Activated naive CD4-positive, alpha-beta T cell treated with anti-CD3 and anti-CD28 coated beads, Interleukin-2, amount 10 ng/mL, durations not matched to agents 7 days and 5 days (primary cell): ENCODE measurements at regions not wholly inside any gene's neighbourhood (a gene's known extent, or its start where the extent isn't known, plus 50 kb on each side); places are given as distances from the start of the nearest gene placed in this dataset.

ENCODE experiments used
- CTCF ChIA-PET: fragments of 350-600 bp; sonication (Branson Sonifier 250); formaldehyde crosslinking; loops from one replicate; lab custom pipeline; 2021; ENCODE audit warnings: antibody characterized with exemption; lab: Charles Lee
- DNase-seq: peaks from one replicate; pipeline ENCODE4 v3.0.0-alpha.2; 2020
- H3K27ac Mint-ChIP-seq: one replicate; pipeline ENCODE4 v1.8.0; 2021; ENCODE audit warnings: mild to moderate bottlenecking, moderate library complexity, mixed read lengths
- H3K27me3 Mint-ChIP-seq: one replicate; pipeline ENCODE4 v1.8.0; 2021; ENCODE audit warnings: mild to moderate bottlenecking, mixed read lengths
- H3K36me3 Mint-ChIP-seq: one replicate; pipeline ENCODE4 v1.8.0; 2021; ENCODE audit warnings: mixed read lengths
- H3K4me1 Mint-ChIP-seq: one replicate; pipeline ENCODE4 v1.8.0; 2021; ENCODE audit warnings: mixed read lengths
- H3K4me3 Mint-ChIP-seq: one replicate; pipeline ENCODE4 v1.8.0; 2021; ENCODE audit warnings: mild to moderate bottlenecking, moderate library complexity, mixed read lengths
- H3K9me3 Mint-ChIP-seq: one replicate; pipeline ENCODE4 v1.8.0; 2021; ENCODE audit warnings: mixed read lengths

DNA sequence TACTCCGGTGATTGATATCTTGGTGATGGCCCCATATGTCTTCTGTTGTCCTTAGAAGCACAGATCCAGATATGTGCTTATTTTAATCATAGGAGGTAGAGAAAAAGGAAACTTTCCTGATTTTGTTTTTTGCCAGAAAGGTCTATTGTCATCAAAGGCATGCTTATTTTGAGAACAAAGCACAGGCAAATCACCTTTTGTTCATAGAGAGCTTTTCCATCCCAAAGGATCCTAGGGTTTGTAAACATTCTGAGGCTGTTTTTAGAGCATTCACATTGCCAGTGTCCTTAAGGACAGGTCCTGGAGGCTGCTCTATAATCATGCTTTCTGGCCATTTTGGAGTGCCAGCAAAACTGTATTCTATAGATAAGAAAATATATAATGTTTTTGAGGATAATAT, 148.5 kb upstream of the SEL1L start:
- no peak overlapping the region for H3K4me3 Mint-ChIP-seq
- no peaks in the 10 kb centered on the region for H3K36me3 Mint-ChIP-seq
- peaks cover 4% of the 10 kb centered on the region for H3K27me3 Mint-ChIP-seq
- no peak for DNase-seq
- H3K27ac Mint-ChIP-seq = no peak overlapping the region
- CTCF ChIA-PET = no interaction called here
- no peaks in the 10 kb centered on the region for H3K4me1 Mint-ChIP-seq
- peaks cover 3% of the 10 kb centered on the region for H3K9me3 Mint-ChIP-seq

DNA sequence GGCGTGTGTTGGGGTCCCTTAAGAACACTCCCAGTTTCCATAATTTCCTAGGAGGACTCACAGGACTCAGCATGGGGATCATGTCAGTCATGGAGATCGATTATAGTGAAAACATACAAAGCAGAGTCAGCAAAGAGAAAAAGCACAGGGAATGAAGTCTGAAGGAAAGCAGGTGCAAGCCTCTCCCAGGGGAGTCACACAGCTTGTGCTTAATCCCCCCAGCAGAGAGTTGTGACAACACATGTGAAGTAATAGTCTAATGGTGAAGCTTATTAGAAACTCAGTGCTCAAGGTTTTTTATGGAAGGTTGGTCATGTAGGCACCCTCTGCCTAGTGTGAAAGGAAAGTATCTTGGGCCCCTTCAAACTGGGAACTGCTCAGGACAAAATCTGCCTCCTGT, 149.0 kb upstream of the SEL1L start:
- CTCF ChIA-PET = no interaction called here
- no peak overlapping the region for H3K4me3 Mint-ChIP-seq
- no peaks in the 10 kb centered on the region for H3K4me1 Mint-ChIP-seq
- H3K27ac Mint-ChIP-seq = no peak overlapping the region
- peaks cover 3% of the 10 kb centered on the region for H3K9me3 Mint-ChIP-seq
- peaks cover 4% of the 10 kb centered on the region for H3K27me3 Mint-ChIP-seq
- H3K36me3 Mint-ChIP-seq = no peaks in the 10 kb centered on the region
- no peak for DNase-seq

DNA sequence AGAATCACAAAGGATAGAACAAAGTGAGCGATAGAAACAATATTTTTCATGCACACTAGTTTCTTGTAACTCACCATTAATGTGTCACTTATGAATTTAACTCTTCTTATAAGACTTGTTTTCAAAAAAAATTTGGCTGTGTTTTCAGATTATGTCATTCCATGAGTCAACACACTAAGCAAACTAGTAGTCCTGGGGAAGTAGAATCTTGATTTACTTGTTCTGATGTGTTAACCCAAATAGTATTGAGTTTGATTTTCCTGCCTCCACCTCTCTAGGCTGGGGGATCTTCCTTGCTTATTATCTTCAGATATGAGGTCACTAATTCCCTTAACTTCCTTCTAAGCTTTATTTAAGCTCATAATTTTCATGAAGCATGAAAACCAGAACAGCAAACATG, 151.0 kb upstream of the SEL1L start:
- Mint-ChIP-seq H3K27me3 (peaks cover 4% of the 10 kb centered on the region), H3K36me3 (no peaks in the 10 kb centered on the region), H3K4me3 (no peak overlapping the region), H3K4me1 (no peaks in the 10 kb centered on the region), H3K27ac (no peak overlapping the region), H3K9me3 (no peaks in the 10 kb centered on the region)
- DNase-seq = no peak
- CTCF ChIA-PET = no interaction called here

DNA sequence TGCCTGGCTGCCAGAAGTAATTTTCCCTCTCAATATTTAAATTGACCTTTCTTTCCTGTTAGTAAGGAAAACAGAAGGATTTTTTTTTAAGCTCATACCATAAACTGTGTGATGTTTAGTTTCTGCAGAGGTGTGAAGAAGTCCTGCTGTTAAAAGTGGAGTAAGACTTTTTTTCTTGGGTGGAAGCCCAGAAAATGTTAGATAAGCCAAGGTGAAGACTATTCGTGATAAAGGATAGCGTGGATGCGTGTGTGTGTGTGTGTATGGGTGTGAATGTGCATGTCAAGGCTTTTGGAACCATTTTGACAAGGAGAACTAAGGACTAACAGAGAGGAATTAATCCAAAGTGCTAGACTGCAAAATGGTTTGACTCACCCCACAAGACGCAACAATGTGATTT, 152.9 kb upstream of the SEL1L start:
- Mint-ChIP-seq H3K36me3 (no peaks in the 10 kb centered on the region), H3K9me3 (no peaks in the 10 kb centered on the region), H3K4me1 (no peaks in the 10 kb centered on the region), H3K4me3 (no peak overlapping the region), H3K27me3 (peaks cover 3% of the 10 kb centered on the region), H3K27ac (no peak overlapping the region)
- DNase-seq = no peak
- CTCF ChIA-PET = no interaction called here

DNA sequence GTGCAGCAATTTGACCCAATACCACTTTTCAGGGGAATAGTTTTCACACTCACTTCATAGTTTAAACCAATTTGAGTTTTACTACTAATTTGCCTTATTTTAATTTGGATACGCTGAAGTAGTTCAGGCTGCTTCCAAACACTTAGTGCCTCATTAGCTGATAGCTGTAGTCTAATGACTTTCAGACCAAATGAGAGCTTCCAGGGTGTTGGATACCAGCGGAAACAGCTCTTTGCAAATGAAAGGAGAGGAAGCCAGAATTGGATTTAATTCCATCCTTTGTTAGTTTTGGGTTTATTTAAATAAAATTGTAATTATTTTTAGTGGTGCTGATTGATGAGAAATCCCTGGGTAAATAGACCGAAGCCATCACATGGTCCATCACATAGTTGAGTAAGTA, 158.3 kb upstream of the SEL1L start:
- no peak overlapping the region for H3K4me3 Mint-ChIP-seq
- CTCF ChIA-PET = no interaction called here
- H3K27ac Mint-ChIP-seq = no peak overlapping the region
- H3K36me3 Mint-ChIP-seq = no peaks in the 10 kb centered on the region
- H3K4me1 Mint-ChIP-seq = no peaks in the 10 kb centered on the region
- no peaks in the 10 kb centered on the region for H3K9me3 Mint-ChIP-seq
- DNase-seq = no peak
- no peaks in the 10 kb centered on the region for H3K27me3 Mint-ChIP-seq

DNA sequence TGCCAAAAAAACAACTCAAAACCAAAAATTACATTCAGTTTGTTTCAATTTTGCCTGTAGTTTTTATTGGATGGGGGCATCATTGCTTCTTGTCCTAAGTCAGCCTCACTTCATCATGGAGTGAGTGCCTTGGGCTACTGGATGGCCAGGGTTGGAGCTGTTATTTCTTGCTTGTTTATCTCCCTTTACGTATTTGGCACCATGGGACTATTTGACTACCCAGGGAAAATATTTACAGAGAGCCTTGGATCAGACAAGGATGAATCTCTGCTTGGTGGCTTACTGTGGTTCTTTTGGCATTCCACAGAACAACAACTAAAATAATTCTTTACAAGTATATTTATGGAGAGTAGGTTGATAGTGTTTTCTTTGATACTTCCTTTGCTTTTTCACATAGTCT, 160.8 kb upstream of the SEL1L start:
- Mint-ChIP-seq H3K4me3 (no peak overlapping the region), H3K27me3 (no peaks in the 10 kb centered on the region), H3K27ac (no peak overlapping the region), H3K36me3 (no peaks in the 10 kb centered on the region), H3K9me3 (no peaks in the 10 kb centered on the region), H3K4me1 (no peaks in the 10 kb centered on the region)
- CTCF ChIA-PET = no interaction called here
- no peak for DNase-seq

DNA sequence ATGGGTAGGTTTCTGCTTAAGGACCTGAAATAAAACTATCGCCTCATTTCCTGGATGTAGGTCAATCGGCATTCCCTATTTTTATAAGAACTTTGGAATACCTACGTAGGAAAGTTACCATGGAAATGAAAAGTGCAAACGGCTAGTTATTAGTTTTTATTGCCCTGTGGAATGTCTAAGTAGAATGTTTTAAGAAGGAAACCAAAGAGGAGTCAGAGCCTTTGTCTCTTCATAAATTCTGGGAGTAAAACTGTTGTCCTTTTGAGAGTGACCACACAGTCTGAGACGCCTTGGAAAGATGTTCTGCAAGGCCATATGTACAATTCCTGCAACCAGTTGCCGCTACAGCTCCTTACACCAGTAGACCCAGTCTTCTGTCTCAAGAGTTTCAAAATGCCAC, 176.0 kb upstream of the SEL1L start:
- Mint-ChIP-seq H3K27ac (no peak overlapping the region), H3K27me3 (no peaks in the 10 kb centered on the region), H3K4me1 (no peaks in the 10 kb centered on the region), H3K36me3 (no peaks in the 10 kb centered on the region), H3K4me3 (no peak overlapping the region), H3K9me3 (no peaks in the 10 kb centered on the region)
- CTCF ChIA-PET = no interaction called here
- no peak for DNase-seq

- H3K4me3 Mint-ChIP-seq = no peak overlapping the region
- CTCF ChIA-PET = interaction anchor here (0.9 to 1.0 kb wide), 2 partner anchors 85 to 280 kb away, joined by 3 to 5 read pairs; no protein-coding TSS in a partner anchor
- no peaks in the 10 kb centered on the region for H3K36me3 Mint-ChIP-seq
- H3K27ac Mint-ChIP-seq = no peak overlapping the region
- H3K27me3 Mint-ChIP-seq = no peaks in the 10 kb centered on the region
- no peaks in the 10 kb centered on the region for H3K4me1 Mint-ChIP-seq
- no peaks in the 10 kb centered on the region for H3K9me3 Mint-ChIP-seq
- no peak for DNase-seq
Measured at GRCh38 chr14:81710232-81710845, 176.7 kb upstream of the SEL1L start.

- Mint-ChIP-seq H3K9me3 (no peaks in the 10 kb centered on the region), H3K4me3 (no peak overlapping the region), H3K27me3 (no peaks in the 10 kb centered on the region), H3K27ac (no peak overlapping the region), H3K36me3 (no peaks in the 10 kb centered on the region), H3K4me1 (no peaks in the 10 kb centered on the region)
- CTCF ChIA-PET = no interaction called here
- DNase-seq = no peak
Measured at GRCh38 chr14:81715731-81716130, 182.1 kb upstream of the SEL1L start.

DNA sequence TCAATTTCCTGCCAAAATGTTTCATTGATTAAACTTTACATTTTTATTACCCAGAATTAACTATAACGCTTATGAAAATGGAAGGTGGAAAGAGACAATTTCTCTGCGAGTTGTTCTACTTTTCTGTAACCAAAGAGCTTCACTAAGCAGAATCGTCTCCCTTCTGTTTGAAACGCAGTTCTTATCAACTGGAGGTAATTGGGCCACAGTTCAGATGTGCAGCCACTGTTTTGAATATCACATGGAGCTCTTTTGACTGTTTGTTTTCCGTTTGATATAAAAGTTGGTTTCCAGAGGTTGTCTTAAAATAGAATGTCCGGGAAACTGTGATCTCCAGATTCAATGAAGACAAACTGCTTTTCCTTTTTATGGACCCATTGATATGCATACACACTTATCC, 183.3 kb upstream of the SEL1L start:
- H3K4me1 Mint-ChIP-seq = no peaks in the 10 kb centered on the region
- H3K27ac Mint-ChIP-seq = no peak overlapping the region
- no peak for DNase-seq
- CTCF ChIA-PET = no interaction called here
- no peaks in the 10 kb centered on the region for H3K9me3 Mint-ChIP-seq
- H3K36me3 Mint-ChIP-seq = no peaks in the 10 kb centered on the region
- H3K4me3 Mint-ChIP-seq = no peak overlapping the region
- H3K27me3 Mint-ChIP-seq = no peaks in the 10 kb centered on the region

- no peaks in the 10 kb centered on the region for H3K4me1 Mint-ChIP-seq
- H3K4me3 Mint-ChIP-seq = no peak overlapping the region
- no peak overlapping the region for H3K27ac Mint-ChIP-seq
- H3K9me3 Mint-ChIP-seq = no peaks in the 10 kb centered on the region
- no peaks in the 10 kb centered on the region for H3K27me3 Mint-ChIP-seq
- H3K36me3 Mint-ChIP-seq = no peaks in the 10 kb centered on the region
- CTCF ChIA-PET = no interaction called here
- no peak for DNase-seq
Measured at GRCh38 chr14:81723956-81724355, 190.3 kb upstream of the SEL1L start.

- Mint-ChIP-seq H3K4me1 (no peaks in the 10 kb centered on the region), H3K4me3 (no peak overlapping the region), H3K27ac (no peak overlapping the region), H3K9me3 (no peaks in the 10 kb centered on the region), H3K27me3 (no peaks in the 10 kb centered on the region), H3K36me3 (no peaks in the 10 kb centered on the region)
- CTCF ChIA-PET = no interaction called here
- DNase-seq = no peak
Measured at GRCh38 chr14:81727218-81727617, 193.6 kb upstream of the SEL1L start.

- CTCF ChIA-PET = no interaction called here
- H3K4me3 Mint-ChIP-seq = no peak overlapping the region
- DNase-seq = no peak
- no peaks in the 10 kb centered on the region for H3K9me3 Mint-ChIP-seq
- no peaks in the 10 kb centered on the region for H3K36me3 Mint-ChIP-seq
- H3K4me1 Mint-ChIP-seq = no peaks in the 10 kb centered on the region
- H3K27me3 Mint-ChIP-seq = no peaks in the 10 kb centered on the region
- no peak overlapping the region for H3K27ac Mint-ChIP-seq
Measured at GRCh38 chr14:81728447-81728846, 194.8 kb upstream of the SEL1L start.

- Mint-ChIP-seq H3K4me1 (no peaks in the 10 kb centered on the region), H3K9me3 (no peaks in the 10 kb centered on the region), H3K36me3 (no peaks in the 10 kb centered on the region), H3K27me3 (no peaks in the 10 kb centered on the region), H3K4me3 (no peak overlapping the region), H3K27ac (no peak overlapping the region)
- DNase-seq = no peak
- CTCF ChIA-PET = no interaction called here
Measured at GRCh38 chr14:81729622-81730021, 196.0 kb upstream of the SEL1L start.

DNA sequence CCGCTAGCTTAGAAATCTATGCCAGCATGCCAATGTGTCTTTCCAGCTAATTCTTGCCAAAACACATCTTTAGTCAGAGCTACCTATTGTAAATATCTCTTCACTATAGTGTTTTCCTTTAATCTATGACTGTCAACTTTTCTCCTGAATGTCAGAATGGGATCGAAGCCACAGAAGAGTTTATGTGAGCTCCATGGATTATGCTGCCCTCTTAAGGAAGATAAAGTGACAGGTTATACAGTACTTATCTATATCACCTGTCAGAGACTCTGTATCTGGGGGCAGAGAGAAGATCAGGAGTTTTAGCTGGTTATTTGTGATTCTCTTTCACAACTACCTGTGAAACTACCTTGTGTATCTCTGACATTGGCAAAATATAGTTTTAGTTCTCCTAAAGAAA, 204.3 kb upstream of the SEL1L start:
- CTCF ChIA-PET = no interaction called here
- Mint-ChIP-seq H3K27ac (no peak overlapping the region), H3K4me1 (no peaks in the 10 kb centered on the region), H3K36me3 (no peaks in the 10 kb centered on the region), H3K27me3 (no peaks in the 10 kb centered on the region), H3K9me3 (no peaks in the 10 kb centered on the region), H3K4me3 (no peak overlapping the region)
- no peak for DNase-seq
